22Rv1 (cell line): ENCODE measurements at regions not wholly inside any gene's neighbourhood (a gene's known extent, or its start where the extent isn't known, plus 50 kb on each side); places are given as distances from the start of the nearest gene placed in this dataset.

ENCODE experiments used
- H3K27ac ChIP-seq: fragments of 450-650 bp; 2 replicates; pipeline ENCODE4 v1.5.1; 2017
- CTCF ChIP-seq: fragments of 450-650 bp; IDR thresholded peaks from 2 replicates; pipeline ENCODE4 v1.5.1; 2017; ENCODE audit warnings: mild to moderate bottlenecking
- ZFX ChIP-seq: fragments of 450-650 bp; IDR thresholded peaks from 2 replicates; pipeline ENCODE4 v1.6.1; 2017; ENCODE audit warnings: antibody characterized with exemption, borderline replicate concordance

DNA sequence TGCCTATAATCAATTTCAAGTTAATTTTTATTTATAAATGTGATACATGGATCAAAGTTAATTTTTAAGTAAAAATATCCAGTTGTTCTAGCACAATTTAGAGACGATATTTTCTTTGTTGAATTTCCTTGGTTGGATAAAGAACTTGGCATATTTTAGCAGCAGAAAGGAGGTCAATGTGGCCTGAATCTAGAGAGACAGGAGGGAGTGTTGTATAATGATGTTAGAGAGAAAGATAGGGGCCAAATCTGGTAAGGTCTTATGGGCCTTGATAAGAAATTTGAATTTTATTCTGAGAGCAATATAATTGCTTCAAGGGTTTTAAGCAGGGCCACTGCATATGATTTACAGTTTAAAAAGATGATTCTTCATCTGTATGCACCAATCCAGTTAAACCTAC is 79.4 kb upstream of the OGFRL1 start:
- TF ChIP-seq ZFX = no peak
- TF ChIP-seq CTCF = no peak
- peak overlapping the region; percentile 46 for H3K27ac ChIP-seq

- TF ChIP-seq CTCF = no peak
- no peak for TF ChIP-seq ZFX
- H3K27ac ChIP-seq = peak overlapping the region; percentile 46
These were observed 79.0 kb upstream of the OGFRL1 start for GRCh38 chr6:71209626-71210025.

DNA sequence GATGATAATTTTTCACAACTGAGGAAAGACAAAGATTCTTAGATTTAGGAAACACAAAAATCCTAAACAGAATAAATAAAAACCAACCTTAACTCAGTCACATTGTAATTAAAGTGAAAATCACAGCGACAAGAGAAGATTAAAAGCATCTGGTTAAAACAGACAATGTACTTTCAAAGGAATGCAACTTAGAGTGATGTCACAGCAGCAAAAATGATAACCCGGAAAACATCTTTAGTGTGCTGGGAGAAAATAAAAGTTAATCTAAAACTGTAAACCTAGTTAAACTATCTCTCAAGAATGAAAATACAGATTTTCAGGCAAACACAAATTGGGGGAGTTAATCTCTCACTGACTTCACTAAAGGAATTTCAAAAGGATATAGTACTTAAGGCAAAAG is 76.8 kb upstream of the OGFRL1 start:
- H3K27ac ChIP-seq = no peak overlapping the region
- no peak for TF ChIP-seq ZFX
- TF ChIP-seq CTCF = no peak

DNA sequence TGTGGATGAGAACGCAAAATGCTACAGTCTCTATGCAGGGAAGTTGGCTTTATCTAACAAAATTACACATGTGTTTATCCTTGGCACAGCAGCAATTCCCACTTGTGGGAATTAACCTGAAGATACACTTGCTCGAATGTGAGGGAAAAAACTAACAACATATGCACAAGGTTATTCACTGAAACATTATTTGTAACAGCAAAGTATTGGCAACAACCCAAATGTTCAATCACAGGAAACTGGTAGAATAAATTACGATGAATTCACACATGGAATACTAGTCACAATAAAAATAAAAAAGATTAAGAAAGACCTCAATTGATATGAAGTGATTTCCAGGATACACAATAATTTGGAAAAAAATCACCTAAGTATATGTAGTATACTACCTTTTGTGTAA is 68.1 kb upstream of the OGFRL1 start:
- no peak overlapping the region for H3K27ac ChIP-seq
- no peak for TF ChIP-seq ZFX
- no peak for TF ChIP-seq CTCF

- TF ChIP-seq CTCF (no peak), ZFX (no peak)
- no peak overlapping the region for H3K27ac ChIP-seq
These were observed 65.9 kb upstream of the OGFRL1 start for GRCh38 chr6:71222671-71223070.

GRCh38 chr6:71224011-71224410 is 64.6 kb upstream of the OGFRL1 start:
- H3K27ac ChIP-seq = no peak overlapping the region
- TF ChIP-seq CTCF (no peak), ZFX (no peak)

GRCh38 chr6:71226151-71226550 is 62.5 kb upstream of the OGFRL1 start:
- no peak overlapping the region for H3K27ac ChIP-seq
- TF ChIP-seq CTCF = no peak
- no peak for TF ChIP-seq ZFX
